Activated CD4-positive, alpha-beta T cell treated with anti-CD3 and anti-CD28 coated beads, Interleukin-2, amount 10 ng/mL, durations not matched to agents 7 days and 5 days (primary cell): ENCODE measurements at regions not wholly inside any gene's neighbourhood (a gene's known extent, or its start where the extent isn't known, plus 50 kb on each side); places are given as distances from the start of the nearest gene placed in this dataset.

ENCODE experiments used
- CTCF ChIA-PET: fragments of 350-600 bp; sonication (Branson Sonifier 250); formaldehyde crosslinking; loops from one replicate; lab custom pipeline; 2021; ENCODE audit warnings: antibody characterized with exemption; lab: Charles Lee
- POLR2A ChIA-PET: fragments of 350-600 bp; sonication (Branson Sonifier 250); formaldehyde crosslinking; loops from one replicate; lab custom pipeline; 2021; ENCODE audit warnings: antibody characterized with exemption; lab: Charles Lee
- DNase-seq: peaks from one replicate; pipeline ENCODE4 v3.0.0-alpha.2; 2020
- H3K27ac Mint-ChIP-seq: one replicate; pipeline ENCODE4 v1.8.0; 2021; ENCODE audit warnings: mild to moderate bottlenecking, moderate library complexity, mixed read lengths
- H3K27me3 Mint-ChIP-seq: one replicate; pipeline ENCODE4 v1.8.0; 2021; ENCODE audit warnings: mixed read lengths
- H3K36me3 Mint-ChIP-seq: one replicate; pipeline ENCODE4 v1.8.0; 2021; ENCODE audit warnings: low read depth, mixed read lengths
- H3K4me1 Mint-ChIP-seq: one replicate; pipeline ENCODE4 v1.8.0; 2021; ENCODE audit warnings: mixed read lengths
- H3K4me3 Mint-ChIP-seq: one replicate; pipeline ENCODE4 v1.8.0; 2021; ENCODE audit warnings: mild to moderate bottlenecking, moderate library complexity, mixed read lengths
- H3K9me3 Mint-ChIP-seq: one replicate; pipeline ENCODE4 v1.8.0; 2021; ENCODE audit warnings: mixed read lengths

- Mint-ChIP-seq H3K27ac (no peak overlapping the region), H3K4me1 (peaks cover 10% of the 10 kb centered on the region), H3K9me3 (peaks cover 24% of the 10 kb centered on the region), H3K27me3 (no peaks in the 10 kb centered on the region), H3K4me3 (no peak overlapping the region), H3K36me3 (no peaks in the 10 kb centered on the region)
- POLR2A ChIA-PET: no interaction called here
- DNase-seq: no peak
- CTCF ChIA-PET: interaction anchor here (0.6 to 1.4 kb wide), 2 partner anchors 22 to 1287 kb away, joined by 3 to 6 read pairs; no protein-coding TSS in a partner anchor
These were observed 85.6 kb upstream of the ATF7IP start for GRCh38 chr12:14279845-14280244.

- Mint-ChIP-seq H3K4me3 (no peak overlapping the region), H3K27me3 (no peaks in the 10 kb centered on the region), H3K36me3 (no peaks in the 10 kb centered on the region), H3K9me3 (peaks cover 18% of the 10 kb centered on the region), H3K27ac (no peak overlapping the region), H3K4me1 (peaks cover 5% of the 10 kb centered on the region)
- ChIA-PET CTCF (interaction anchor here (0.8 to 1.4 kb wide), 2 partner anchors 23 to 50 kb away, joined by 4 to 6 read pairs; no protein-coding TSS in a partner anchor), POLR2A (no interaction called here)
- no peak for DNase-seq
These were observed 84.6 kb upstream of the ATF7IP start for GRCh38 chr12:14280921-14281320.

GRCh38 chr12:14281539-14281938 is 83.9 kb upstream of the ATF7IP start:
- CTCF ChIA-PET: interaction anchor here (0.8 kb wide), 1 partner anchor 50 kb away, joined by 4 read pairs; no protein-coding TSS in a partner anchor
- H3K27ac Mint-ChIP-seq: no peak overlapping the region
- H3K4me3 Mint-ChIP-seq: no peak overlapping the region
- H3K27me3 Mint-ChIP-seq: no peaks in the 10 kb centered on the region
- H3K9me3 Mint-ChIP-seq: peaks cover 18% of the 10 kb centered on the region
- H3K4me1 Mint-ChIP-seq: peaks cover 4% of the 10 kb centered on the region
- no peaks in the 10 kb centered on the region for H3K36me3 Mint-ChIP-seq
- no peak for DNase-seq
- POLR2A ChIA-PET: no interaction called here

GRCh38 chr12:14283489-14284144 is 81.9 kb upstream of the ATF7IP start:
- no peaks in the 10 kb centered on the region for H3K4me1 Mint-ChIP-seq
- no peak for DNase-seq
- ChIA-PET CTCF (interaction anchor here (0.9 to 1.3 kb wide), 2 partner anchors 9 to 41 kb away, joined by 3 to 5 read pairs; no protein-coding TSS in a partner anchor), POLR2A (interaction anchor here (0.5 kb wide), 1 partner anchor 44 kb away, joined by 4 read pairs; no protein-coding TSS in a partner anchor)
- no peak overlapping the region for H3K4me3 Mint-ChIP-seq
- peaks cover 18% of the 10 kb centered on the region for H3K9me3 Mint-ChIP-seq
- no peaks in the 10 kb centered on the region for H3K36me3 Mint-ChIP-seq
- no peak overlapping the region for H3K27ac Mint-ChIP-seq
- H3K27me3 Mint-ChIP-seq: no peaks in the 10 kb centered on the region

GRCh38 chr12:14284184-14284722 is 81.2 kb upstream of the ATF7IP start:
- ChIA-PET CTCF (interaction anchor here (0.9 to 1.3 kb wide), 2 partner anchors 10 to 42 kb away, joined by 3 to 5 read pairs; no protein-coding TSS in a partner anchor), POLR2A (no interaction called here)
- peaks cover 24% of the 10 kb centered on the region for H3K9me3 Mint-ChIP-seq
- no peaks in the 10 kb centered on the region for H3K27me3 Mint-ChIP-seq
- no peak overlapping the region for H3K4me3 Mint-ChIP-seq
- no peaks in the 10 kb centered on the region for H3K4me1 Mint-ChIP-seq
- DNase-seq: no peak
- no peaks in the 10 kb centered on the region for H3K36me3 Mint-ChIP-seq
- no peak overlapping the region for H3K27ac Mint-ChIP-seq

GRCh38 chr12:14289601-14290000 is 75.9 kb upstream of the ATF7IP start:
- Mint-ChIP-seq H3K27me3 (no peaks in the 10 kb centered on the region), H3K4me3 (no peak overlapping the region), H3K4me1 (peaks cover 2% of the 10 kb centered on the region), H3K9me3 (peaks cover 22% of the 10 kb centered on the region), H3K36me3 (no peaks in the 10 kb centered on the region), H3K27ac (no peak overlapping the region)
- CTCF ChIA-PET: interaction anchor here (0.6 to 1.7 kb wide), 4 partner anchors 14 to 43 kb away, joined by 3 to 6 read pairs (median 4); no protein-coding TSS in a partner anchor
- POLR2A ChIA-PET: no interaction called here
- no peak for DNase-seq

GRCh38 chr12:14290951-14291350 is 74.5 kb upstream of the ATF7IP start:
- H3K27ac Mint-ChIP-seq: no peak overlapping the region
- no peak for DNase-seq
- H3K36me3 Mint-ChIP-seq: no peaks in the 10 kb centered on the region
- no peaks in the 10 kb centered on the region for H3K27me3 Mint-ChIP-seq
- no peak overlapping the region for H3K4me3 Mint-ChIP-seq
- ChIA-PET CTCF (no interaction called here), POLR2A (no interaction called here)
- peaks cover 25% of the 10 kb centered on the region for H3K9me3 Mint-ChIP-seq
- peaks cover 2% of the 10 kb centered on the region for H3K4me1 Mint-ChIP-seq

GRCh38 chr12:14303661-14304155 is 61.8 kb upstream of the ATF7IP start:
- H3K4me3 Mint-ChIP-seq: no peak overlapping the region
- no peaks in the 10 kb centered on the region for H3K27me3 Mint-ChIP-seq
- H3K9me3 Mint-ChIP-seq: peaks cover 15% of the 10 kb centered on the region
- no peaks in the 10 kb centered on the region for H3K4me1 Mint-ChIP-seq
- DNase-seq: no peak
- H3K27ac Mint-ChIP-seq: no peak overlapping the region
- H3K36me3 Mint-ChIP-seq: no peaks in the 10 kb centered on the region
- POLR2A ChIA-PET: no interaction called here
- CTCF ChIA-PET: no interaction called here

GRCh38 chr12:14307004-14307403 is 58.5 kb upstream of the ATF7IP start:
- DNase-seq: no peak
- POLR2A ChIA-PET: no interaction called here
- Mint-ChIP-seq H3K27ac (no peak overlapping the region), H3K4me3 (no peak overlapping the region), H3K27me3 (no peaks in the 10 kb centered on the region), H3K4me1 (no peaks in the 10 kb centered on the region), H3K9me3 (peaks cover 5% of the 10 kb centered on the region), H3K36me3 (no peaks in the 10 kb centered on the region)
- CTCF ChIA-PET: no interaction called here

GRCh38 chr12:14308516-14308915 is 57.0 kb upstream of the ATF7IP start:
- DNase-seq: no peak
- Mint-ChIP-seq H3K36me3 (no peaks in the 10 kb centered on the region), H3K27me3 (no peaks in the 10 kb centered on the region), H3K4me3 (no peak overlapping the region), H3K27ac (no peak overlapping the region), H3K4me1 (no peaks in the 10 kb centered on the region), H3K9me3 (peaks cover 5% of the 10 kb centered on the region)
- ChIA-PET POLR2A (no interaction called here), CTCF (no interaction called here)

GRCh38 chr12:14310866-14311265 is 54.6 kb upstream of the ATF7IP start:
- ChIA-PET CTCF (no interaction called here), POLR2A (no interaction called here)
- Mint-ChIP-seq H3K4me3 (no peak overlapping the region), H3K9me3 (peaks cover 7% of the 10 kb centered on the region), H3K36me3 (no peaks in the 10 kb centered on the region), H3K27ac (no peak overlapping the region), H3K27me3 (no peaks in the 10 kb centered on the region), H3K4me1 (no peaks in the 10 kb centered on the region)
- DNase-seq: no peak

- CTCF ChIA-PET: interaction anchor here (1.3 kb wide), 1 partner anchor 74 kb away, joined by 3 read pairs; no protein-coding TSS in a partner anchor
These were observed 51.9 kb upstream of the ATF7IP start for GRCh38 chr12:14313379-14314138.

More at GRCh38 chr12:14313379-14314138, 51.9 kb upstream of the ATF7IP start:
- H3K9me3 Mint-ChIP-seq: peaks cover 4% of the 10 kb centered on the region
- no peak for DNase-seq
- no peak overlapping the region for H3K27ac Mint-ChIP-seq
- no peak overlapping the region for H3K4me3 Mint-ChIP-seq
- POLR2A ChIA-PET: no interaction called here
- H3K27me3 Mint-ChIP-seq: no peaks in the 10 kb centered on the region
- no peaks in the 10 kb centered on the region for H3K36me3 Mint-ChIP-seq
- no peaks in the 10 kb centered on the region for H3K4me1 Mint-ChIP-seq
